ENCODE measurements at regions not wholly inside any gene's neighbourhood (a gene's known extent, or its start where the extent isn't known, plus 50 kb on each side); places are given as distances from the start of the nearest gene placed in this dataset.
"Not testable (repeated sequence)": the region's sequence is repeated elsewhere in the genome, so short reads cannot be mapped to it uniquely, and the experiment has no call there.

GRCh38 chr10:33101392-33101787 is 143.4 kb upstream of the ITGB1 start:
- DNase-seq (ENCODE audit: low read depth) = no peak

GRCh38 chr10:33100781-33101391 is 142.9 kb upstream of the ITGB1 start:
- DNase-seq (ENCODE audit: low read depth) = no peak

GRCh38 chr10:33099748-33100147 is 141.7 kb upstream of the ITGB1 start:
- no peak for DNase-seq (ENCODE audit: low read depth)

- DNase-seq (ENCODE audit: low read depth) = no peak
Observed at GRCh38 chr10:33098951-33099663, 141.1 kb upstream of the ITGB1 start.

GRCh38 chr10:33095867-33096815 is 138.1 kb upstream of the ITGB1 start:
- DNase-seq (ENCODE audit: low read depth) = no peak

GRCh38 chr10:33094263-33095051 is 136.4 kb upstream of the ITGB1 start:
- no peak for DNase-seq (ENCODE audit: low read depth)

GRCh38 chr10:33093362-33093761 is 135.3 kb upstream of the ITGB1 start:
- no peak for DNase-seq (ENCODE audit: low read depth)

- no peak for DNase-seq (ENCODE audit: low read depth)
Observed at GRCh38 chr10:33092596-33092995, 134.6 kb upstream of the ITGB1 start.

GRCh38 chr10:33091201-33091600 is 133.2 kb upstream of the ITGB1 start:
- DNase-seq (ENCODE audit: low read depth) = no peak

GRCh38 chr10:33088990-33089389 is 131.0 kb upstream of the ITGB1 start:
- no peak for DNase-seq (ENCODE audit: low read depth)

- no peak for DNase-seq (ENCODE audit: low read depth)
Observed at GRCh38 chr10:33087922-33088321, 129.9 kb upstream of the ITGB1 start.

GRCh38 chr10:33087152-33087551 is 129.1 kb upstream of the ITGB1 start:
- DNase-seq (ENCODE audit: low read depth) = no peak

GRCh38 chr10:33086100-33086499 is 128.1 kb upstream of the ITGB1 start:
- no peak for DNase-seq (ENCODE audit: low read depth)

- no peak for DNase-seq (ENCODE audit: low read depth)
Observed at GRCh38 chr10:33085313-33085833, 127.3 kb upstream of the ITGB1 start.

- no peak for DNase-seq (ENCODE audit: low read depth)
Observed at GRCh38 chr10:33084453-33084852, 126.4 kb upstream of the ITGB1 start.

- DNase-seq (ENCODE audit: low read depth) = no peak
Observed at GRCh38 chr10:33082373-33082895, 124.4 kb upstream of the ITGB1 start.

- DNase-seq (ENCODE audit: low read depth) = not testable (repeated sequence)
Observed at GRCh38 chr10:33080467-33080866, 122.4 kb upstream of the ITGB1 start.

- DNase-seq (ENCODE audit: low read depth) = no peak
Observed at GRCh38 chr10:33074443-33074842, 116.4 kb upstream of the ITGB1 start.

GRCh38 chr10:33073641-33074415 is 115.8 kb upstream of the ITGB1 start:
- peak; percentile 68 for DNase-seq (ENCODE audit: low read depth)

GRCh38 chr10:33071857-33072256 is 113.8 kb upstream of the ITGB1 start:
- no peak for DNase-seq (ENCODE audit: low read depth)

GRCh38 chr10:33070101-33070500 is 112.1 kb upstream of the ITGB1 start:
- no peak for DNase-seq (ENCODE audit: low read depth)
